BLaER1 (cell line): ENCODE measurements at regions not wholly inside any gene's neighbourhood (a gene's known extent, or its start where the extent isn't known, plus 50 kb on each side); places are given as distances from the start of the nearest gene placed in this dataset.

Experiments used
- H3K27ac ChIP-seq: shearing (Covaris generic); formaldehyde crosslinking; 2 replicates; pipeline ENCODE4 v1.8.1; 2022
- H3K27me3 ChIP-seq: shearing (Covaris generic); formaldehyde crosslinking; 2 replicates; pipeline ENCODE4 v1.8.1; 2022
- H3K36me3 ChIP-seq: shearing (Covaris generic); formaldehyde crosslinking; 2 replicates; pipeline ENCODE4 v1.8.1; 2022
- H3K4me1 ChIP-seq: shearing (Covaris generic); formaldehyde crosslinking; 2 replicates; pipeline ENCODE4 v1.8.1; 2022
- H3K4me2 ChIP-seq: shearing (Covaris generic); formaldehyde crosslinking; 2 replicates; pipeline ENCODE4 v1.8.1; 2022
- H3K4me3 ChIP-seq: shearing (Covaris generic); formaldehyde crosslinking; 2 replicates; pipeline ENCODE4 v1.8.1; 2022
- H3K9ac ChIP-seq: shearing (Covaris generic); formaldehyde crosslinking; 2 replicates; pipeline ENCODE4 v1.8.1; 2022
- H3K9me3 ChIP-seq: shearing (Covaris generic); formaldehyde crosslinking; 2 replicates; pipeline ENCODE4 v1.8.1; 2022
- H4K20me1 ChIP-seq: shearing (Covaris generic); formaldehyde crosslinking; 2 replicates; pipeline ENCODE4 v1.8.1; 2022
- Cebpa-rat ChIP-seq: shearing (Covaris generic); IDR thresholded peaks from 2 replicates; pipeline ENCODE4 v1.8.1; 2022

DNA sequence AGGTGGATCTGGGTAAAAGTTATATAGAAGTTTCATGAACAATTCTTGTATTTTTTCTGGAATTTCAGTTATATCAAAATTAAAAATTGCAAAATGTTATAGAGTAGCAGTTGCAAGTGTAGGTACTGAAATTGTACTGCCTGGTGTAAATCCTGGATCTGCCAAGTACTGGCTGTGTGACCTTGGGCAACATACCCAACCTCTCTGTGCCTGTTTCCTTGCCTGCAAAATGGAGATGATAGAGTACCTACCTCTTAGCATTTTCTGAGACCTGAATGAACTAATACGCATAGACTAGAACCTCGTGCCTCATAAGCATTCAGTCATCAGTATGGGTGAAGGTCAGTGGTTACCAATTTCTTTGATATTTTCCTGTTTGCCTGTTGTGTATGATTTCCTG, 290.0 kb upstream of the KAZN start:
- TF ChIP-seq Cebpa-rat: no peak
- Histone ChIP-seq H3K9ac (no peak overlapping the region), H3K4me2 (no peak overlapping the region), H3K27me3 (no peaks in the 10 kb centered on the region), H3K4me3 (no peak overlapping the region), H3K27ac (no peak overlapping the region), H4K20me1 (no peaks in the 10 kb centered on the region), H3K36me3 (no peaks in the 10 kb centered on the region), H3K9me3 (no peaks in the 10 kb centered on the region), H3K4me1 (no peaks in the 10 kb centered on the region)

- Histone ChIP-seq H4K20me1 (no peaks in the 10 kb centered on the region), H3K4me2 (no peak overlapping the region), H3K4me1 (no peaks in the 10 kb centered on the region), H3K27ac (no peak overlapping the region), H3K9me3 (no peaks in the 10 kb centered on the region), H3K9ac (no peak overlapping the region), H3K27me3 (no peaks in the 10 kb centered on the region), H3K4me3 (no peak overlapping the region), H3K36me3 (no peaks in the 10 kb centered on the region)
- TF ChIP-seq Cebpa-rat: no peak
These were observed 288.5 kb upstream of the KAZN start for GRCh38 chr1:14309984-14310383.

GRCh38 chr1:14310476-14310875, 288.0 kb upstream of the KAZN start:
- Histone ChIP-seq H3K27me3 (no peaks in the 10 kb centered on the region), H3K9me3 (no peaks in the 10 kb centered on the region), H3K27ac (no peak overlapping the region), H3K9ac (no peak overlapping the region), H3K36me3 (no peaks in the 10 kb centered on the region), H3K4me1 (no peaks in the 10 kb centered on the region), H3K4me2 (no peak overlapping the region), H3K4me3 (no peak overlapping the region), H4K20me1 (no peaks in the 10 kb centered on the region)
- TF ChIP-seq Cebpa-rat: no peak

DNA sequence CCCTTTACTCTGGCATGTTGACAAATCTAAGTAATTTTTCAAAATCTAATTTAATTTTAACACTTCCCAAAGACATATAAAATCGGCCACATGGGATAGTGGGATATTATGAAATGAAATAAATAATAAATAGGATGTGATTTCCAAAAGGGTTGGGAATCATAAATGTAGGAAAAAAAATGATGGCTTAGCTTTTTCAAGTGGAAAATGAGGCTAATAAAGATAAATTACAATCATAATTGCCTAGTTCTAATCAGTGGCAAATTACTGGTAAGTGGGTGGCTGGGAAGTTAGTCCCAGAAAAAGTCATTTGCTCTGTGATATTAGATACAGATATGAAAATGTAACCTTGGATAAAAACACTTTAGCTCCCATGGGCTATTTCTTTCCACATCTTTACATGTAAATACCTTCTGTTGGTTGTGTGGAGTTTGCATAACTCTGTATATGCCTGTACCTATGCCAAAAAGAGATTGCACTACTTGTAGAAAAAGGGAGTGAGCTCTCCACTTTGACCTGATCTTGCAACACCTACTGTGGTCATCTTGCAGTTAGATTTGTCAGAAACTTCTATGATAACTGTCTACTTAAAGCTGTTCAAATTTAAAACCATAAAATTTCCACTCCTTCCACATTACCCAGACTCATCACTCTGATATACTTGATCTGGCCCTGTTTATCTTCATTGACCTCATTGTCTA, 284.6 kb upstream of the KAZN start:
- H3K4me2 ChIP-seq: no peak overlapping the region
- no peak overlapping the region for H3K27ac ChIP-seq
- H4K20me1 ChIP-seq: no peaks in the 10 kb centered on the region
- no peak overlapping the region for H3K9ac ChIP-seq
- no peak overlapping the region for H3K4me3 ChIP-seq
- H3K36me3 ChIP-seq: no peaks in the 10 kb centered on the region
- no peaks in the 10 kb centered on the region for H3K9me3 ChIP-seq
- no peaks in the 10 kb centered on the region for H3K4me1 ChIP-seq
- no peaks in the 10 kb centered on the region for H3K27me3 ChIP-seq
- no peak for TF ChIP-seq Cebpa-rat

- Histone ChIP-seq H3K27me3 (no peaks in the 10 kb centered on the region), H3K36me3 (no peaks in the 10 kb centered on the region), H3K4me3 (no peak overlapping the region), H3K4me2 (no peak overlapping the region), H3K27ac (no peak overlapping the region), H3K4me1 (peaks cover 8% of the 10 kb centered on the region; the same call in 1 of the 2 replicates), H4K20me1 (no peaks in the 10 kb centered on the region), H3K9ac (no peak overlapping the region), H3K9me3 (peaks cover 9% of the 10 kb centered on the region)
- no peak for TF ChIP-seq Cebpa-rat
These were observed 279.7 kb upstream of the KAZN start for GRCh38 chr1:14318830-14319229.

GRCh38 chr1:14320518-14320917, 278.0 kb upstream of the KAZN start:
- Histone ChIP-seq H3K4me1 (peaks cover 8% of the 10 kb centered on the region; the same call in 1 of the 2 replicates), H3K4me2 (peak overlapping the region; percentile 11; the same call in 1 of the 2 replicates), H3K9me3 (peaks cover 9% of the 10 kb centered on the region), H3K27ac (no peak overlapping the region), H4K20me1 (no peaks in the 10 kb centered on the region), H3K4me3 (no peak overlapping the region), H3K36me3 (no peaks in the 10 kb centered on the region), H3K27me3 (no peaks in the 10 kb centered on the region), H3K9ac (no peak overlapping the region)
- no peak for TF ChIP-seq Cebpa-rat

DNA sequence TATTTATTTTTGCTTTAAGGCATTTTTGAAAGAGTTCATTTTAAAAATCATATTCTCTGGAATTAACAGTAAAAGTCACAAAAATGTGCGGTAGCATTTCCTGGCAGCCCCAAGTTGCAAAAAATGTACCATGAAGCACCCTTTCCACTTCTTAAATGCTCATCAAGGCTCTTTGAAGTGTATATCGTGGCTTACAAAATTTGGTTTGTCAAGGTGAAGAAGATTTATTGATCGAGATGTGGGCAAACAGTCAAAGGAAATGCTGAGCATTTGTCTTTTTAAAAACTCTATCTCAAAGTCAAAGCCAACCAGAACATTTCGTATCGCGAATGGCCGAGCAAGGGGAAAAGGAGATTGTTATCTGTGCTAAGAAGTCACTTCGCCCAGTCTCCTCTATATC, 277.5 kb upstream of the KAZN start:
- H3K4me2 ChIP-seq: no peak overlapping the region
- no peak overlapping the region for H3K4me3 ChIP-seq

GRCh38 chr1:14321422-14321821, 277.1 kb upstream of the KAZN start:
- Histone ChIP-seq H3K27me3 (no peaks in the 10 kb centered on the region), H3K9me3 (peaks cover 9% of the 10 kb centered on the region), H4K20me1 (no peaks in the 10 kb centered on the region), H3K4me2 (peak overlapping the region; percentile 5; the same call in 1 of the 2 replicates), H3K4me1 (peaks cover 8% of the 10 kb centered on the region; the same call in 1 of the 2 replicates), H3K4me3 (no peak overlapping the region), H3K9ac (no peak overlapping the region), H3K27ac (no peak overlapping the region), H3K36me3 (no peaks in the 10 kb centered on the region)
- TF ChIP-seq Cebpa-rat: no peak

More for the DNA sequence above, 277.5 kb upstream of the KAZN start:
- H4K20me1 ChIP-seq: no peaks in the 10 kb centered on the region
- TF ChIP-seq Cebpa-rat: no peak
- no peaks in the 10 kb centered on the region for H3K36me3 ChIP-seq
- H3K9ac ChIP-seq: no peak overlapping the region
- no peak overlapping the region for H3K27ac ChIP-seq
- H3K9me3 ChIP-seq: peaks cover 9% of the 10 kb centered on the region
- H3K4me1 ChIP-seq: peaks cover 8% of the 10 kb centered on the region; the same call in 1 of the 2 replicates
- H3K27me3 ChIP-seq: no peaks in the 10 kb centered on the region

GRCh38 chr1:14323568-14324247, 274.8 kb upstream of the KAZN start:
- Histone ChIP-seq H3K27ac (no peak overlapping the region), H3K4me2 (no peak overlapping the region), H3K4me3 (no peak overlapping the region), H3K9ac (no peak overlapping the region), H3K4me1 (peaks cover 8% of the 10 kb centered on the region; the same call in 1 of the 2 replicates), H3K27me3 (no peaks in the 10 kb centered on the region), H3K9me3 (peaks cover 9% of the 10 kb centered on the region), H4K20me1 (no peaks in the 10 kb centered on the region), H3K36me3 (no peaks in the 10 kb centered on the region)
- TF ChIP-seq Cebpa-rat: no peak

DNA sequence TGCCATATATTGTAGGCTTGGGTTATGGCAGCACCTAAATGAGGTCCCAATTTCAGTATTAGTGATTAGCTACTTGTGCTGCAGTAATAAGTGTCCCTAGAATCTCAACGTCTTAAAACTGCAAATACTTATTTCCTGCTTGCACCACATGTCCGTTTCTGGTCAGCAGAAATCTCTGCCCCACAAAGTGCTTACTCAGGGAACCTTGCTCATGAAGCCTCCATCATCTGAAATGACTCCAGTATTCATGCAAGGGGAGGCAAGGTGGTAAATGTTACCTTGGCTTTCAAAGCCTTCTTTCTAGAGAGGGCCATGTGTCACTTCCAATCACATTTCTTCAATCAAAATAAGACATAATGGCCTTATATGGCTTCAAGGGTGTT, 274.2 kb upstream of the KAZN start:
- H3K27me3 ChIP-seq: no peaks in the 10 kb centered on the region
- no peak for TF ChIP-seq Cebpa-rat

More for the DNA sequence above, 274.2 kb upstream of the KAZN start:
- Histone ChIP-seq H3K9me3 (peaks cover 9% of the 10 kb centered on the region), H3K9ac (no peak overlapping the region), H4K20me1 (no peaks in the 10 kb centered on the region), H3K27ac (no peak overlapping the region), H3K4me1 (peaks cover 8% of the 10 kb centered on the region; the same call in 1 of the 2 replicates), H3K4me2 (no peak overlapping the region), H3K36me3 (no peaks in the 10 kb centered on the region), H3K4me3 (no peak overlapping the region)
